ENCODE measurements at regions not wholly inside any gene's neighbourhood (a gene's known extent, or its start where the extent isn't known, plus 50 kb on each side); places are given as distances from the start of the nearest gene placed in this dataset.

- Histone ChIP-seq H3K4me3 (ENCODE audit: low read length) (no peak overlapping the region), H3K27ac (ENCODE audit: low read depth in 1 of 2, low read length in 2 of 2) (no peak overlapping the region), H3K4me1 (ENCODE audit: insufficient read depth, low read length) (no peaks in the 10 kb centered on the region), H3K9me3 (ENCODE audit: control insufficient read depth in 1 of 2, insufficient read depth in 1 of 2, low read length in 2 of 2) (no peaks in the 10 kb centered on the region), H3K27me3 (ENCODE audit: control insufficient read depth in 1 of 2, insufficient read depth in 2 of 2, low read length in 2 of 2) (no peaks in the 10 kb centered on the region), H3K36me3 (ENCODE audit: insufficient read depth, low read length) (no peaks in the 10 kb centered on the region)
- no peak for DNase-seq
- Mint-ChIP-seq H3K4me3 (no peak overlapping the region), H3K27ac (no peak overlapping the region), H3K9me3 (peaks cover 3% of the 10 kb centered on the region), H3K4me1 (ENCODE audit: low read depth) (no peaks in the 10 kb centered on the region), H3K36me3 (ENCODE audit: low read depth) (no peaks in the 10 kb centered on the region), H3K27me3 (peaks cover 13% of the 10 kb centered on the region)
- TF ChIP-seq, protein P1, sequence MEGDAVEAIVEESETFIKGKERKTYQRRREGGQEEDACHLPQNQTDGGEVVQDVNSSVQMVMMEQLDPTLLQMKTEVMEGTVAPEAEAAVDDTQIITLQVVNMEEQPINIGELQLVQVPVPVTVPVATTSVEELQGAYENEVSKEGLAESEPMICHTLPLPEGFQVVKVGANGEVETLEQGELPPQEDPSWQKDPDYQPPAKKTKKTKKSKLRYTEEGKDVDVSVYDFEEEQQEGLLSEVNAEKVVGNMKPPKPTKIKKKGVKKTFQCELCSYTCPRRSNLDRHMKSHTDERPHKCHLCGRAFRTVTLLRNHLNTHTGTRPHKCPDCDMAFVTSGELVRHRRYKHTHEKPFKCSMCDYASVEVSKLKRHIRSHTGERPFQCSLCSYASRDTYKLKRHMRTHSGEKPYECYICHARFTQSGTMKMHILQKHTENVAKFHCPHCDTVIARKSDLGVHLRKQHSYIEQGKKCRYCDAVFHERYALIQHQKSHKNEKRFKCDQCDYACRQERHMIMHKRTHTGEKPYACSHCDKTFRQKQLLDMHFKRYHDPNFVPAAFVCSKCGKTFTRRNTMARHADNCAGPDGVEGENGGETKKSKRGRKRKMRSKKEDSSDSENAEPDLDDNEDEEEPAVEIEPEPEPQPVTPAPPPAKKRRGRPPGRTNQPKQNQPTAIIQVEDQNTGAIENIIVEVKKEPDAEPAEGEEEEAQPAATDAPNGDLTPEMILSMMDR (IDR thresholded peaks at IDR 0.05) = no peak
- CTCF ChIA-PET = no interaction called here
- intact Hi-C loops (cut with DNase I, micrococcal nuclease) = no loop called here
- ATAC-seq (ENCODE audit: poor library complexity) = no peak
- POLR2A ChIA-PET = no interaction called here
These were observed 57.3 kb upstream of the DMRT1 start for GRCh38 chr9:784202-784601.

DNA sequence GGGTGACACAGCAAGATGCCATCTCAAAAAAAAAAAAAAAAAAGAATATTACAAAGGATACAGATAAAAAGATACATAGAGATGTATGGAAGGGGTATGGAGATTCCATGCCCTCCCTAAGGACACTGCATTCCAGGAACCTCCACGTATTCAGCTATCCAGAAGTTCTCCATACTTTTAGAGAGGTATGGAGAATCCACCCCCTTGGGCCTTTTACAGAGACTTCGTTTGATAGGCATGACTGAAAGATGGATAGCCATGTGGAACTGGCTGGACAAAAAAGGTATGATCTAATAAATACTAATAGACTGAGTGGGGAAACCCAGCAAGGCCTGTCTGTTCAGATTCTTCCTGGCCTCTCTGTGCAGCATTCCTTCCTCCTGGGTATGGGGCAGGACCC lies 56.6 kb upstream of the DMRT1 start:
- Mint-ChIP-seq H3K4me3 (no peak overlapping the region), H3K36me3 (ENCODE audit: low read depth) (no peaks in the 10 kb centered on the region), H3K27ac (no peak overlapping the region), H3K9me3 (no peaks in the 10 kb centered on the region), H3K27me3 (peaks cover 8% of the 10 kb centered on the region), H3K4me1 (ENCODE audit: low read depth) (no peaks in the 10 kb centered on the region)
- TF ChIP-seq, protein P1 (IDR thresholded peaks at IDR 0.05) = no peak
- no peaks in the 10 kb centered on the region for H3K4me1 ChIP-seq (ENCODE audit: insufficient read depth, low read length)
- H3K27me3 ChIP-seq (ENCODE audit: control insufficient read depth in 1 of 2, insufficient read depth in 2 of 2, low read length in 2 of 2) = no peaks in the 10 kb centered on the region
- no peak overlapping the region for H3K27ac ChIP-seq (ENCODE audit: low read depth in 1 of 2, low read length in 2 of 2)
- CTCF ChIA-PET = interaction anchor here (1.4 kb wide), 1 partner anchor 8 kb away, joined by 3 read pairs; no protein-coding TSS in a partner anchor
- DNase-seq (no peak), ATAC-seq (ENCODE audit: poor library complexity) (no peak)
- no peaks in the 10 kb centered on the region for H3K36me3 ChIP-seq (ENCODE audit: insufficient read depth, low read length)
- POLR2A ChIA-PET = no interaction called here
- no peaks in the 10 kb centered on the region for H3K9me3 ChIP-seq (ENCODE audit: control insufficient read depth in 1 of 2, insufficient read depth in 1 of 2, low read length in 2 of 2)
- intact Hi-C loops (cut with DNase I, micrococcal nuclease) = no loop called here
- H3K4me3 ChIP-seq (ENCODE audit: low read length) = no peak overlapping the region

DNA sequence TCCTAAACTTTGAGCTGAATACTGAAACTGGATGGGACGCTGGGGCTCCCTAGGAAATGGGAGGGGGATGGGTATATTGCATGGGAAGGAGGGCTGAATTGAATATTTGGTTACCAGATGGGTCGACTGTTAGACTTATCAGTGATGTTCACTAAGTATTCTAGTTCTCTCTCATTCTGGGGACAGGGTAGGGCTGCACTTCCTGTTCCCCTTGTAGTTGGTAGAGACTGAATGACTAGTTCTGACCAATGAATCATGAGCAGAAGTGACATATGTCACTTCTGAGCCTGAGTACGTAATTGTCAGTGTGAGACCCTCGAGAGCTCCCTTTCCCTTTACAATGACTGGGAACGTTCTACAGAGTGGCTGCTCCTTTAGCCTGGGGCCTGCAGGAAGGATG lies 55.5 kb upstream of the DMRT1 start:
- Histone ChIP-seq H3K27me3 (ENCODE audit: control insufficient read depth in 1 of 2, insufficient read depth in 2 of 2, low read length in 2 of 2) (no peaks in the 10 kb centered on the region), H3K36me3 (ENCODE audit: insufficient read depth, low read length) (no peaks in the 10 kb centered on the region), H3K27ac (ENCODE audit: low read depth in 1 of 2, low read length in 2 of 2) (no peak overlapping the region), H3K9me3 (ENCODE audit: control insufficient read depth in 1 of 2, insufficient read depth in 1 of 2, low read length in 2 of 2) (no peaks in the 10 kb centered on the region), H3K4me3 (ENCODE audit: low read length) (no peak overlapping the region), H3K4me1 (ENCODE audit: insufficient read depth, low read length) (no peaks in the 10 kb centered on the region)
- no peaks in the 10 kb centered on the region for H3K4me1 Mint-ChIP-seq (ENCODE audit: low read depth)
- ChIA-PET POLR2A (no interaction called here), CTCF (interaction anchor here (1.4 kb wide), 1 partner anchor 9 kb away, joined by 3 read pairs; no protein-coding TSS in a partner anchor)
- TF ChIP-seq, protein P1 (IDR thresholded peaks at IDR 0.05) = no peak
- DNase-seq (no peak), ATAC-seq (ENCODE audit: poor library complexity) (no peak)
- H3K27ac Mint-ChIP-seq = no peak overlapping the region
- peaks cover 2% of the 10 kb centered on the region for H3K27me3 Mint-ChIP-seq
- H3K4me3 Mint-ChIP-seq = no peak overlapping the region
- intact Hi-C loops (cut with DNase I, micrococcal nuclease) = no loop called here
- H3K9me3 Mint-ChIP-seq = no peaks in the 10 kb centered on the region
- no peaks in the 10 kb centered on the region for H3K36me3 Mint-ChIP-seq (ENCODE audit: low read depth)
